OCI-LY3 (cell line): ENCODE measurements at regions not wholly inside any gene's neighbourhood (a gene's known extent, or its start where the extent isn't known, plus 50 kb on each side); places are given as distances from the start of the nearest gene placed in this dataset.

Experiments
- H2AFZ ChIP-seq: fragments of 200-600, 300-600 bp; shearing (Covaris generic); 2 replicates; pipeline ENCODE4 v1.6.0; 2014; ENCODE audit warnings: antibody characterized with exemption, low read depth, low read length
- H3K27ac ChIP-seq: fragments of 200-600, 300-600 bp; sonication (generic); 2 replicates; pipeline ENCODE4 v1.5.1; 2014; ENCODE audit warnings: mild to moderate bottlenecking, low read length, moderate library complexity, mixed read lengths
- H3K27me3 ChIP-seq: fragments of 200-600, 300-600 bp; sonication (generic); 2 replicates; pipeline ENCODE4 v1.6.1; 2014; ENCODE audit warnings: low read depth, low read length, mixed read lengths
- H3K36me3 ChIP-seq: fragments of 200-600, 300-600 bp; sonication (generic); replicated peaks from 2 replicates; pipeline ENCODE3; 2014; ENCODE audit warnings: low read depth, low read length, mixed read lengths
- H3K4me1 ChIP-seq: fragments of 300-600, 200-600 bp; sonication (generic); 2 replicates; pipeline ENCODE4 v1.6.1; 2014; ENCODE audit warnings: low read length, mixed read lengths
- H3K4me2 ChIP-seq: fragments of 200-600, 300-600 bp; sonication (generic); 2 replicates; pipeline ENCODE4 v1.6.1; 2014; ENCODE audit warnings: low read length, mixed read lengths
- H3K4me3 ChIP-seq: fragments of 300-600, 200-600 bp; sonication (generic); 2 replicates; pipeline ENCODE4 v1.5.1; 2014; ENCODE audit warnings: antibody characterized with exemption, mild to moderate bottlenecking, low read length, moderate library complexity
- H3K79me2 ChIP-seq: fragments of 300-600, 200-600 bp; shearing (Covaris generic); 2 replicates; pipeline ENCODE4 v1.6.1; 2014; ENCODE audit warnings: mild to moderate bottlenecking, low read length, mixed read lengths
- H3K9ac ChIP-seq: fragments of 300-600, 200-600 bp; shearing (Covaris generic); 2 replicates; pipeline ENCODE4 v1.6.0; 2014; ENCODE audit warnings: mild to moderate bottlenecking, low read length, moderate library complexity
- H3K9me3 ChIP-seq: fragments of 200-600, 300-600 bp; shearing (Covaris generic); 2 replicates; pipeline ENCODE4 v1.6.1; 2014; ENCODE audit warnings: low read length, mixed read lengths; ENCODE audit not compliant: insufficient read depth
- H4K20me1 ChIP-seq: fragments of 200-600, 300-600 bp; sonication (generic); 2 replicates; pipeline ENCODE4 v1.6.1; 2016; ENCODE audit warnings: low read length, mixed read lengths; ENCODE audit not compliant: insufficient read depth
- CTCF ChIP-seq: fragments of 200-600, 300-600 bp; sonication (generic); IDR thresholded peaks from 2 replicates; pipeline ENCODE4 v1.5.1; 2014; ENCODE audit warnings: antibody characterized with exemption, low read length, low read depth
- EZH2phosphoT487 ChIP-seq: fragments of 200-600 bp; shearing (Covaris generic); IDR thresholded peaks from 2 replicates; pipeline ENCODE4 v1.6.1; 2018; ENCODE audit warnings: antibody characterized with exemption, mixed run types, low read depth

- H3K9me3 ChIP-seq, result no peaks in the 10 kb centered on the region
- no peak overlapping the region for H3K4me3 ChIP-seq
- no peak for TF ChIP-seq CTCF
- TF ChIP-seq EZH2phosphoT487, result no peak
- H3K27me3 ChIP-seq, result no peaks in the 10 kb centered on the region
- no peak overlapping the region for H3K9ac ChIP-seq
- H3K27ac ChIP-seq, result no peak overlapping the region
- no peaks in the 10 kb centered on the region for H4K20me1 ChIP-seq
- H3K4me1 ChIP-seq, result peaks cover 40% of the 10 kb centered on the region
- H3K36me3 ChIP-seq, result peaks cover 8% of the 10 kb centered on the region
- H3K79me2 ChIP-seq, result no peaks in the 10 kb centered on the region
- no peak overlapping the region for H3K4me2 ChIP-seq
- no peak overlapping the region for H2AFZ ChIP-seq
These were observed 589.8 kb upstream of the CDH2 start for GRCh38 chr18:28766721-28767120.

- H3K4me1 ChIP-seq, result peaks cover 33% of the 10 kb centered on the region
- TF ChIP-seq EZH2phosphoT487 (no peak), CTCF (no peak)
- H3K4me2 ChIP-seq, result no peak overlapping the region
- no peaks in the 10 kb centered on the region for H3K9me3 ChIP-seq
- no peaks in the 10 kb centered on the region for H4K20me1 ChIP-seq
- no peaks in the 10 kb centered on the region for H3K27me3 ChIP-seq
- H3K79me2 ChIP-seq, result no peaks in the 10 kb centered on the region
- H3K9ac ChIP-seq, result no peak overlapping the region
- peaks cover 8% of the 10 kb centered on the region for H3K36me3 ChIP-seq
- no peak overlapping the region for H3K4me3 ChIP-seq
- H2AFZ ChIP-seq, result no peak overlapping the region
- H3K27ac ChIP-seq, result no peak overlapping the region
These were observed 589.1 kb upstream of the CDH2 start for GRCh38 chr18:28766027-28766426.

GRCh38 chr18:28760299-28760698 is 583.4 kb upstream of the CDH2 start:
- no peaks in the 10 kb centered on the region for H3K27me3 ChIP-seq

GRCh38 chr18:28757466-28758008 is 580.6 kb upstream of the CDH2 start:
- H3K36me3 ChIP-seq, result no peaks in the 10 kb centered on the region
- no peaks in the 10 kb centered on the region for H3K4me1 ChIP-seq
- no peak overlapping the region for H3K27ac ChIP-seq
- H3K9ac ChIP-seq, result no peak overlapping the region
- H2AFZ ChIP-seq, result no peak overlapping the region
- no peaks in the 10 kb centered on the region for H3K27me3 ChIP-seq
- H3K79me2 ChIP-seq, result no peaks in the 10 kb centered on the region
- H3K4me3 ChIP-seq, result no peak overlapping the region
- no peaks in the 10 kb centered on the region for H3K9me3 ChIP-seq
- TF ChIP-seq CTCF, result no peak
- TF ChIP-seq EZH2phosphoT487, result no peak
- H3K4me2 ChIP-seq, result no peak overlapping the region
- no peaks in the 10 kb centered on the region for H4K20me1 ChIP-seq

More at GRCh38 chr18:28760299-28760698, 583.4 kb upstream of the CDH2 start:
- no peak overlapping the region for H3K4me3 ChIP-seq
- no peak overlapping the region for H3K4me2 ChIP-seq
- H3K79me2 ChIP-seq, result no peaks in the 10 kb centered on the region
- no peaks in the 10 kb centered on the region for H4K20me1 ChIP-seq
- no peak overlapping the region for H3K27ac ChIP-seq
- H3K4me1 ChIP-seq, result no peaks in the 10 kb centered on the region
- TF ChIP-seq CTCF (no peak), EZH2phosphoT487 (no peak)
- H3K36me3 ChIP-seq, result no peaks in the 10 kb centered on the region
- no peaks in the 10 kb centered on the region for H3K9me3 ChIP-seq
- no peak overlapping the region for H3K9ac ChIP-seq
- H2AFZ ChIP-seq, result no peak overlapping the region
